AG04450 (cell line): ENCODE measurements at regions not wholly inside any gene's neighbourhood (a gene's known extent, or its start where the extent isn't known, plus 50 kb on each side); places are given as distances from the start of the nearest gene placed in this dataset.

Experiments used
- CTCF ChIA-PET: fragments of 300-600, 350-600 bp; formaldehyde crosslinking; extraction: SDS; loops from one replicate; lab custom pipeline; 2022; ENCODE audit warnings: antibody characterized with exemption, inconsistent platforms; lab: Charles Lee
- POLR2A ChIA-PET: fragments of 350-600 bp; formaldehyde crosslinking; extraction: SDS; loops from one replicate; lab custom pipeline; 2021; ENCODE audit warnings: antibody characterized with exemption, inconsistent platforms; lab: Yijun Ruan, JAX
- DNase-seq: peaks from one replicate; pipeline ENCODE4 v3.0.0-alpha.2; 2011; ENCODE audit warnings: low read depth, low spot score
- H3K27ac ChIP-seq: one replicate; pipeline ENCODE4 v1.5.1; 2012; ENCODE audit warnings: low read depth, low read length, control low read depth
- H3K27me3 ChIP-seq: one replicate; pipeline ENCODE4 v1.6.0; 2012; ENCODE audit warnings: low read length; ENCODE audit not compliant: control insufficient read depth, insufficient read depth
- H3K4me3 ChIP-seq: 2 replicates; pipeline ENCODE4 v1.5.1; 2011; ENCODE audit warnings: mild to moderate bottlenecking, low read depth, low read length, control low read depth
- H3K9me3 ChIP-seq: 2 replicates; pipeline ENCODE4 v1.5.1; 2012; ENCODE audit warnings: low read length; ENCODE audit not compliant: control insufficient read depth, insufficient read depth
- CTCF ChIP-seq: IDR thresholded peaks from 2 replicates; pipeline ENCODE4 v1.5.1; 2011; ENCODE audit warnings: low read depth, low read length, control low read depth, inconsistent platforms

- DNase-seq: no peak
- Histone ChIP-seq H3K27ac (no peak overlapping the region), H3K4me3 (no peak overlapping the region), H3K27me3 (no peaks in the 10 kb centered on the region), H3K9me3 (no peaks in the 10 kb centered on the region)
- ChIA-PET CTCF (interaction anchor here (0.6 kb wide), 1 partner anchor 104 kb away, joined by 5 read pairs; no protein-coding TSS in a partner anchor), POLR2A (no interaction called here)
- TF ChIP-seq CTCF: no peak
Observed at GRCh38 chr1:178646821-178647220, 78.2 kb upstream of the RALGPS2 start.

GRCh38 chr1:178648151-178648550, 76.9 kb upstream of the RALGPS2 start:
- Histone ChIP-seq H3K27me3 (no peaks in the 10 kb centered on the region), H3K27ac (no peak overlapping the region), H3K9me3 (no peaks in the 10 kb centered on the region), H3K4me3 (no peak overlapping the region)
- ChIA-PET CTCF (interaction anchor here (0.6 kb wide), 1 partner anchor 19 kb away, joined by 5 read pairs; no protein-coding TSS in a partner anchor), POLR2A (no interaction called here)
- DNase-seq: no peak
- no peak for TF ChIP-seq CTCF

GRCh38 chr1:178649582-178650350, 75.3 kb upstream of the RALGPS2 start:
- CTCF ChIA-PET: no interaction called here
- no peak for TF ChIP-seq CTCF
- POLR2A ChIA-PET: interaction anchor here (0.8 kb wide), 1 partner anchor 37 kb away, joined by 3 read pairs; no protein-coding TSS in a partner anchor
- Histone ChIP-seq H3K4me3 (no peak overlapping the region), H3K27ac (no peak overlapping the region), H3K27me3 (no peaks in the 10 kb centered on the region), H3K9me3 (no peaks in the 10 kb centered on the region)
- DNase-seq: no peak

DNA sequence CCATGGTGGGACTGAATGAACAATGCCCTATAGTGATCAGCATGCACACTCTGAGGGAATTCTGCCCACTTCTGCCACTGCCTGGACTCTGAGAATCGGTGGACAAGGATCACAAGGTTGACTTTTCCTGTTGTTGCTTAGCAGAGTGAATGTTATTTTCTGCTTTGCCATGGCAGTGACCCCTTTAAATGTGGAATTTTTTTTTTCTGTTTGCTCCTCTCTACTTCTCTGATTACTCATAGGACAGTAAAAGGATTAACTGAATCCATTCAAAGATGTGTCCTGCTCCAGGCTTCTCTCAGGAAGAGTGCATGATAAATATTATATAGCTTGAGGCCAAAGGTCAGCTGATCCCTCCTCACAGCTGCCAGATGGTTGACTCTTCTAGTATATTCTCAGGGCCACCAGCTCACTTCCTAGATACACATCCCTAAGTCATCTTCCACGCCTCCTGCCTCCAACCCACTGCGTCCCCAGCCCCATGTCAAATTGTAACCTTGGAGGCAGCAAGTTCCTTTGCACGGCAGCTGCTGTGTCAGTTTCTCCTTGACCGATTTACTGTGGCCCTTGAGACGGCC, 74.0 kb upstream of the RALGPS2 start:
- CTCF ChIA-PET: interaction anchor here (0.6 to 1.5 kb wide), 2 partner anchors 34 to 108 kb away, joined by 3 read pairs; no protein-coding TSS in a partner anchor

More for the DNA sequence above, 74.0 kb upstream of the RALGPS2 start:
- H3K27me3 ChIP-seq: no peaks in the 10 kb centered on the region
- H3K27ac ChIP-seq: peak overlapping the region; percentile 75
- no peak overlapping the region for H3K4me3 ChIP-seq
- POLR2A ChIA-PET: interaction anchor here (1.0 to 1.2 kb wide), 3 partner anchors 18 to 74 kb away, joined by 3 to 4 read pairs (median 3); partner anchors contain the start of gene RALGPS2
- no peak for DNase-seq
- H3K9me3 ChIP-seq: no peaks in the 10 kb centered on the region
- no peak for TF ChIP-seq CTCF
